Activated CD4-positive, alpha-beta T cell treated with anti-CD3 and anti-CD28 coated beads, Interleukin-10, Interleukin-2, amounts not matched to agents 100 ng/mL and 50 ng/mL, durations not matched to agents 16 hours and 8 hours (primary cell): ENCODE measurements at regions not wholly inside any gene's neighbourhood (a gene's known extent, or its start where the extent isn't known, plus 50 kb on each side); places are given as distances from the start of the nearest gene placed in this dataset.

Source experiments
- DNase-seq: peaks from one replicate; pipeline ENCODE4 v3.0.0-alpha.2; 2020

- DNase-seq, result no peak
Measured at GRCh38 chr6:113271437-113271836, 585.7 kb upstream of the MARCKS start.

- no peak for DNase-seq
Measured at GRCh38 chr6:113276601-113277000, 580.5 kb upstream of the MARCKS start.

GRCh38 chr6:113277111-113277510 lies 580.0 kb upstream of the MARCKS start:
- no peak for DNase-seq

GRCh38 chr6:113281014-113281413 lies 576.1 kb upstream of the MARCKS start:
- DNase-seq, result no peak

- DNase-seq, result no peak
Measured at GRCh38 chr6:113281431-113281830, 575.7 kb upstream of the MARCKS start.

GRCh38 chr6:113287396-113287795 lies 569.7 kb upstream of the MARCKS start:
- no peak for DNase-seq

- no peak for DNase-seq
Measured at GRCh38 chr6:113288409-113288808, 568.7 kb upstream of the MARCKS start.

- DNase-seq, result no peak
Measured at GRCh38 chr6:113289166-113289565, 568.0 kb upstream of the MARCKS start.

GRCh38 chr6:113290684-113291083 lies 566.5 kb upstream of the MARCKS start:
- DNase-seq, result no peak

- DNase-seq, result no peak
Measured at GRCh38 chr6:113291751-113292445, 565.2 kb upstream of the MARCKS start.

- peak; percentile 26 for DNase-seq
Measured at GRCh38 chr6:113292646-113293422, 564.3 kb upstream of the MARCKS start.

GRCh38 chr6:113293423-113293740 lies 563.8 kb upstream of the MARCKS start:
- no peak for DNase-seq

- no peak for DNase-seq
Measured at GRCh38 chr6:113299531-113299930, 557.6 kb upstream of the MARCKS start.

GRCh38 chr6:113301651-113302050 lies 555.5 kb upstream of the MARCKS start:
- DNase-seq, result no peak

GRCh38 chr6:113304116-113304515 lies 553.0 kb upstream of the MARCKS start:
- no peak for DNase-seq

- peak; percentile 46 for DNase-seq
Measured at GRCh38 chr6:113306552-113307145, 550.5 kb upstream of the MARCKS start.

- DNase-seq, result no peak
Measured at GRCh38 chr6:113308266-113308665, 548.9 kb upstream of the MARCKS start.

- no peak for DNase-seq
Measured at GRCh38 chr6:113313841-113314240, 543.3 kb upstream of the MARCKS start.

- no peak for DNase-seq
Measured at GRCh38 chr6:113315165-113315564, 542.0 kb upstream of the MARCKS start.

- DNase-seq, result no peak
Measured at GRCh38 chr6:113315879-113316278, 541.3 kb upstream of the MARCKS start.

- DNase-seq, result no peak
Measured at GRCh38 chr6:113317442-113317841, 539.7 kb upstream of the MARCKS start.

- no peak for DNase-seq
Measured at GRCh38 chr6:113317891-113318574, 539.1 kb upstream of the MARCKS start.

- no peak for DNase-seq
Measured at GRCh38 chr6:113318575-113318917, 538.6 kb upstream of the MARCKS start.

- DNase-seq, result no peak
Measured at GRCh38 chr6:113320653-113321052, 536.5 kb upstream of the MARCKS start.
